LNCAP (cell line): ENCODE measurements at regions not wholly inside any gene's neighbourhood (a gene's known extent, or its start where the extent isn't known, plus 50 kb on each side); places are given as distances from the start of the nearest gene placed in this dataset.

Experiments used
- CTCF ChIP-seq: fragments of 450-650 bp; IDR thresholded peaks from 2 replicates; pipeline ENCODE4 v1.5.1; 2017; ENCODE audit warnings: mild to moderate bottlenecking

GRCh38 chr3:159781867-159782266, 206.8 kb upstream of the IL12A start:
- peak; percentile 41 for TF ChIP-seq CTCF

- no peak for TF ChIP-seq CTCF
These were observed 205.8 kb upstream of the IL12A start for GRCh38 chr3:159782724-159783421.

- no peak for TF ChIP-seq CTCF
These were observed 204.6 kb upstream of the IL12A start for GRCh38 chr3:159783780-159784742.

GRCh38 chr3:159785273-159785708, 203.3 kb upstream of the IL12A start:
- TF ChIP-seq CTCF: no peak

- no peak for TF ChIP-seq CTCF
These were observed 202.0 kb upstream of the IL12A start for GRCh38 chr3:159786489-159787177.

- no peak for TF ChIP-seq CTCF
These were observed 201.5 kb upstream of the IL12A start for GRCh38 chr3:159787178-159787574.

- TF ChIP-seq CTCF: no peak
These were observed 200.8 kb upstream of the IL12A start for GRCh38 chr3:159787794-159788205.
